AG04450 (cell line): ENCODE measurements at regions not wholly inside any gene's neighbourhood (a gene's known extent, or its start where the extent isn't known, plus 50 kb on each side); places are given as distances from the start of the nearest gene placed in this dataset.

Experiments
- CTCF ChIA-PET: fragments of 300-600, 350-600 bp; formaldehyde crosslinking; extraction: SDS; loops from one replicate; lab custom pipeline; 2022; ENCODE audit warnings: antibody characterized with exemption, inconsistent platforms; lab: Charles Lee
- POLR2A ChIA-PET: fragments of 350-600 bp; formaldehyde crosslinking; extraction: SDS; loops from one replicate; lab custom pipeline; 2021; ENCODE audit warnings: antibody characterized with exemption, inconsistent platforms; lab: Yijun Ruan, JAX
- DNase-seq: peaks from one replicate; pipeline ENCODE4 v3.0.0-alpha.2; 2011; ENCODE audit warnings: low read depth, low spot score
- H3K27ac ChIP-seq: one replicate; pipeline ENCODE4 v1.5.1; 2012; ENCODE audit warnings: low read depth, low read length, control low read depth
- H3K27me3 ChIP-seq: one replicate; pipeline ENCODE4 v1.6.0; 2012; ENCODE audit warnings: low read length; ENCODE audit not compliant: control insufficient read depth, insufficient read depth
- H3K4me3 ChIP-seq: 2 replicates; pipeline ENCODE4 v1.5.1; 2011; ENCODE audit warnings: mild to moderate bottlenecking, low read depth, low read length, control low read depth
- H3K9me3 ChIP-seq: 2 replicates; pipeline ENCODE4 v1.5.1; 2012; ENCODE audit warnings: low read length; ENCODE audit not compliant: control insufficient read depth, insufficient read depth
- TF ChIP-seq, protein P1 (sequence below): IDR thresholded peaks from 2 replicates; pipeline ENCODE4 v1.5.1; 2011; ENCODE audit warnings: low read depth, low read length, control low read depth, inconsistent platforms

DNA sequence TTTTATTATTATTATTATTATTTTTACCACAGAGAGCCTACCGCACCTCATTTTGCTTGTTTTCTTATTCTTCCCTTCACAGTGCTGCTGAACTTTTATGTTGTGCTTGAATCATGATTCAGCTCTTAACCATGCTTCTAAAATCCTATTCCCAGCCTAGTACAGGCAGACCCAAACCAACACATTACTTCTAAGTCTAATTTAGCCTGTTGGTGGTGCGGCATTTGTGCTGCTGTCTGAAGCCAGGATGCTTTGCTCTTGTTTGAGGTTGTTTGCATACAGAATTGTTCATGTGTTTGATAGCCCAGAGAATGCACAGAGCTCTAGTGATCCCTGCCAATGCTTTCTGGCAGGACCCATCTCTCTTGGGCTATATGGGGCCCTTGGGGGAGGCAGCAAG lies 213.5 kb upstream of the KCNG1 start:
- Histone ChIP-seq H3K9me3 (peaks cover 3% of the 10 kb centered on the region; the same call in 1 of the 2 replicates), H3K27ac (no peak overlapping the region), H3K4me3 (no peak overlapping the region), H3K27me3 (peaks cover 19% of the 10 kb centered on the region)
- TF ChIP-seq, protein P1, sequence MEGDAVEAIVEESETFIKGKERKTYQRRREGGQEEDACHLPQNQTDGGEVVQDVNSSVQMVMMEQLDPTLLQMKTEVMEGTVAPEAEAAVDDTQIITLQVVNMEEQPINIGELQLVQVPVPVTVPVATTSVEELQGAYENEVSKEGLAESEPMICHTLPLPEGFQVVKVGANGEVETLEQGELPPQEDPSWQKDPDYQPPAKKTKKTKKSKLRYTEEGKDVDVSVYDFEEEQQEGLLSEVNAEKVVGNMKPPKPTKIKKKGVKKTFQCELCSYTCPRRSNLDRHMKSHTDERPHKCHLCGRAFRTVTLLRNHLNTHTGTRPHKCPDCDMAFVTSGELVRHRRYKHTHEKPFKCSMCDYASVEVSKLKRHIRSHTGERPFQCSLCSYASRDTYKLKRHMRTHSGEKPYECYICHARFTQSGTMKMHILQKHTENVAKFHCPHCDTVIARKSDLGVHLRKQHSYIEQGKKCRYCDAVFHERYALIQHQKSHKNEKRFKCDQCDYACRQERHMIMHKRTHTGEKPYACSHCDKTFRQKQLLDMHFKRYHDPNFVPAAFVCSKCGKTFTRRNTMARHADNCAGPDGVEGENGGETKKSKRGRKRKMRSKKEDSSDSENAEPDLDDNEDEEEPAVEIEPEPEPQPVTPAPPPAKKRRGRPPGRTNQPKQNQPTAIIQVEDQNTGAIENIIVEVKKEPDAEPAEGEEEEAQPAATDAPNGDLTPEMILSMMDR, result no peak
- no peak for DNase-seq
- ChIA-PET CTCF (interaction anchor here (1.2 kb wide), 1 partner anchor 249 kb away, joined by 4 read pairs; no protein-coding TSS in a partner anchor), POLR2A (no interaction called here)

- peaks cover 27% of the 10 kb centered on the region for H3K27me3 ChIP-seq
- H3K27ac ChIP-seq, result no peak overlapping the region
- no peak overlapping the region for H3K4me3 ChIP-seq
- ChIA-PET CTCF (no interaction called here), POLR2A (no interaction called here)
- no peak for DNase-seq
- H3K9me3 ChIP-seq, result no peaks in the 10 kb centered on the region
- TF ChIP-seq, protein P1, result no peak
Observed at GRCh38 chr20:51233345-51233744, 210.4 kb upstream of the KCNG1 start.

DNA sequence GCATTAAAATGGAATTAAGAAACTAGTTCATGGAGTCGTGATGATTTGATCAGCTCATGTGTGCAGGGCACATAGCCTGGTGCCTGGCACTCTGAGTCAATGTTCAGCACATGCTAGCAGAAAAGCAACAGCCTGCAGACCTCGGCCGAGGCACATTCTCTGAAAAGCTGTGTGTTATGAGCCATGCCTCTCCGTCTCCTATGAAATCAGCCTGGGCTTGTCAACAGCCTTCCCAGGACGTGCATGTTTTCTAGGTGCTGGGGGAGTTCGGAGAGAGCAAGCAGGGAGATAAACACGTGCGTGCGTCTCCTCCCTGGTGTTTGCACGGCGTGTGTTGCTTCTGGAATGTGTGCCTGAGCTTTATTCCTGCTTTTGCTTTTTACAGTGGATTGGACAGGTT lies 207.8 kb upstream of the KCNG1 start:
- no peak overlapping the region for H3K27ac ChIP-seq
- no peak for DNase-seq
- H3K27me3 ChIP-seq, result peaks cover 31% of the 10 kb centered on the region
- ChIA-PET CTCF (no interaction called here), POLR2A (no interaction called here)
- H3K9me3 ChIP-seq, result no peaks in the 10 kb centered on the region
- TF ChIP-seq, protein P1, result no peak
- no peak overlapping the region for H3K4me3 ChIP-seq

DNA sequence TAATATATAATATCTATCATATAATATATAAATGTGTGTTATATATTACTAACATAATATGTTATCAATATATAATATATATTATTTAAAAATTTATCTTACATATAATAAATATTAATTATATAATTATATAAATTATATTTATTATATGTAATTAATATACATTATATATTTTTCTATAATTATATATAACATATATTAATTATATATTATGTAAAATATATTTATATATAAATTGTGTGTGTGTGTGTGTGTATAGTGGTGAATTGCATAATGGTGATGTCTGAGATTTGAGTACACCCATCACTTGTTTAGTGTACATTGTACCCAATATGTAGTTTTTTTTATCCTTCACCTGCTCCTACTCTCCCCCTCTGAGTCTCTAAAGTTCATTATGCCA lies 205.9 kb upstream of the KCNG1 start:
- POLR2A ChIA-PET, result no interaction called here
- no peaks in the 10 kb centered on the region for H3K9me3 ChIP-seq
- no peak overlapping the region for H3K27ac ChIP-seq
- CTCF ChIA-PET, result no interaction called here
- TF ChIP-seq, protein P1, result no peak
- DNase-seq, result no peak
- H3K4me3 ChIP-seq, result no peak overlapping the region
- H3K27me3 ChIP-seq, result peaks cover 28% of the 10 kb centered on the region

DNA sequence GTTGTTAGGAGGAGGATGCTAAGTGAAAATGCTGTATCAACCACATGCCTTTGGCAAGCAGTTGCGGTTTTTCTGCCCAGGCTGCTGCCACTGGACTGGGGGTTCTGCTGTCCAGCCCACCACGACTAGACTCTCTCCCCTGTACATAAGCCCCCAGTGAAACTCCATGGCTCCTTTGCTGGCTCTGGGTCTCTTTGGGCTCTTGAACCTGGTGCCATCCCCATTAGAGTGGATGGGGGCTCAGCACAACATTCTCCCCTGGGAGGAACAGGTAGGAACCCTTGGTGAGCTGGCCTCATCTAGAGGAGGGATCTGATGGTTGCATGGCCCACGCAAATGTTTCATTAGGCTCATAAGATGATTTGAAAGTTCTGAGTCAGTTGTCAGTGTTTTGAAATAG lies 204.8 kb upstream of the KCNG1 start:
- ChIA-PET POLR2A (no interaction called here), CTCF (no interaction called here)
- TF ChIP-seq, protein P1, result no peak
- Histone ChIP-seq H3K27me3 (peaks cover 32% of the 10 kb centered on the region), H3K4me3 (no peak overlapping the region), H3K27ac (no peak overlapping the region), H3K9me3 (no peaks in the 10 kb centered on the region)
- no peak for DNase-seq
